GM12891 (cell line): ENCODE measurements at regions not wholly inside any gene's neighbourhood (a gene's known extent, or its start where the extent isn't known, plus 50 kb on each side); places are given as distances from the start of the nearest gene placed in this dataset.

ENCODE experiments used
- POLR2A ChIP-seq: IDR thresholded peaks from 2 replicates; pipeline ENCODE4 v1.6.1; 2011; ENCODE audit warnings: low read depth, low read length, control low read depth
- POLR2AphosphoS5 ChIP-seq: IDR thresholded peaks from 2 replicates; pipeline ENCODE4 v1.6.1; 2011; ENCODE audit warnings: low read depth, low read length, control low read depth

- TF ChIP-seq POLR2A, result no peak
- no peak for TF ChIP-seq POLR2AphosphoS5
Measured at GRCh38 chr2:76413436-76413835, 702.7 kb upstream of the GCFC2 start.
